ENCODE measurements at regions not wholly inside any gene's neighbourhood (a gene's known extent, or its start where the extent isn't known, plus 50 kb on each side); places are given as distances from the start of the nearest gene placed in this dataset.

DNA sequence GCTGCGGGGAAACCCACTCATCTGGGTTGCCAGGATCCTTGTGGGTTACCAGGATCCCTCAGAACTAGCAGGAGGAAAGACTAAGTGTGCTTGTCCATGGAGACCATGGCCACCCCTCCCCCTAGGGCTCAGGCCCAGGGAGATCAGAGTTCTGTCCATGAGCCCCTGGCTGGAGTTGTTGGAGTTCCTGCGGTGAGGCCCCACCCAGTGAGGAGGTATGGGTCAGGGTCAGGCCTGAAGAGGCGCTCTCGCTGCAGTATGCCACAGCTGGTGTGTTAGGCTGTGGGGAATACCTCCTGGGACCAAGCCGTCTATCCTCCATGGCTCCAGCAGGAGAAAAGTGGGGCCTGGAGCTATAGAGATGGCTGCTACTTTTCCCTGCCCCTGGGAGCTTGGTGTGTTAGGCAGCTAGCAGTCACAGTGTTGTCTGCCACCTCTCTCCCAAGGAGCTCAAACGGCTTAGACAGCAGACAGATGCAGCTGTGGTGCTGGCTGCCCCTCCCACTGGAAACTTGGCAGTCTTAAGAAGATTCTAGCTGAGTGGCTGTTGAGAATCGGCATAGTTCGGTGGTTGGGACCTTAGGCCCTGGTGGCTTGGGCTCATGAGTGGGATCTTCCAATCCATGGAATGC lies 240.3 kb upstream of the CELF4 start:
- no peak for DNase-seq (ENCODE audit: low read depth in 4 of 4, low spot score in 2 of 4)

DNA sequence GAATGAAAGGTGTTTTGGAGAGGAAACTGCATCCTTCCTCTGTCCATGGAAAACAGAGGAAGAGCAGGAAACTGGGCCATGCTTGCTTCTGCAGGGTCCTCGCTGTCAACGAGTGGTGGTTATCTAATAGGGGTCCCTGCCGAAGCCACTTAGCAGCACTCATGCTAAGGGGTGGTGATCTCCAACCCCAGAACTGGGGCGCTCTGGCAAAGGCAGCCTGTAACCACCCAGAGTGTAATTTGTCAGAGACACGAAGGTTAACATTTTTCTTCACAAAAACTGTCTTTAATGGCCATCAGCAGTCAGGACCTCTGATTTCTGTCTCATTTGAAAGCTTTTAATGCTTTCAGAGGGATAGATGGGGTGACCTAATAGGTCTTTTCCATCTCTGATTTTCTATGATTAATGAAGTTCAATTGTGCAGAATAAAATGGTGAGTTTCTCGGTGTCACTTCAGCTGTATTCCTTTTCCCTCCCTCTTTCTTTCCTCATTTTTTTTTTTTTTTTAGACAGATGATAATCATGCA lies 231.3 kb upstream of the CELF4 start:
- DNase-seq (ENCODE audit: low read depth in 4 of 4, low spot score in 2 of 4): no peak

DNA sequence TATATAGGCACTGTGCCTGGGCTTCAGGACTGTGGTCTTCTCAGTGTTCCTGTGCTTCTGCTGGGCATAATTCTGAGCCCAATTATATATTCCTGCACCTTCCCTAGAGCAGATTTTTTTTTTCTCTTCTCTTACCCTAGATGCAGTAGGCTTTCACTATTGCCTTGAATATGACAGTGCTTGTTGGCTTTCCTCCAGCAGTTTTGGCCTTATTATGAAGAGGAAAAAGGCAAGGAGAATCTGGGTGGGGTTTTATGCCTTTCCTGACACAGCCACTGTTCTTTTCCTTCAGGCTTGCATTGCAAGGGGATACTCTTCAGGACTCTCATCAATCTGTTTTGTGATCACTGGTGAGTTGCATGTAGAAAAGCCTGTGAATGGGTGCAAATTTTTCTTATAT lies 221.9 kb upstream of the CELF4 start:
- no peak for DNase-seq (ENCODE audit: low read depth in 4 of 4, low spot score in 2 of 4)

DNA sequence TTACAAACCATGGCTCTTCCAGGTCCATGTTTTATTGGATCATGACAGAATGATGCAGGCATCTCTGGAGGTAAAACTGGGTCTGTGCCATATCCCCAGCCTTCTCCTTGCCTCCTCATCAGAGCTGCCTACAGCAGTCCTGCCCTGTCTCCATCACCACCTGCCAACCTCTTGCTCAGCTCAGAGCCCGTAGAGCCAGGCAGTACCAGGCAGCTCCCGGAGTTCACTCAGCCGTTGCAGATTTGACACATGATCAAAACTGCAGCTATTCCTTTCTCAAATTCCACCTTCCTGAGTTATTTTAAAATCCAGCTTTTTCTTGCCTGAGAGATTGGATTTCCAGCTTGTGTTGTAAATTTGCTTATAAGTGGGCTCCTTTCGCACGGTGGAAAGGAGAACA lies 218.2 kb upstream of the CELF4 start:
- peak in 3 of 4 donors; percentile 13 to 32 (median 32) for DNase-seq (ENCODE audit: low read depth in 4 of 4, low spot score in 2 of 4)

DNA sequence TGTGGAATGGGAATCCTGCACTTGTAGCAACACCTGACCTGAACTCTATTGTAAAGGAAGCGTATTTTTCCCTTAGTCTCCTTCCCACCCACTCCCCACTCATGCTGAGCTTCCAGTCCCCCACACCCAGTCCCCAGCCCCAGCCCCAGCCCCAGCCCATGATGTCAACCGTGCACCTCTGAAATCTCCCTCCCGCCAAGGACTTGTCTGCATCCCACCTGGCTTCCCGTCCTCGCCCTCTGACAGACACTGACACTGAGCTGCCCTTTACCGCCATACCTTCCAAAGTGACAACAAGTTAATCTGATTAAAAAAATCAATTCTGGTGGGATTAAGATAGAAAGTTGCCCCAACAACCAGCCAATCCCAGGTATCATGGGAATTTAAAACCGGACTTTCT lies 213.6 kb upstream of the CELF4 start:
- DNase-seq (ENCODE audit: low read depth in 4 of 4, low spot score in 2 of 4): no peak

DNA sequence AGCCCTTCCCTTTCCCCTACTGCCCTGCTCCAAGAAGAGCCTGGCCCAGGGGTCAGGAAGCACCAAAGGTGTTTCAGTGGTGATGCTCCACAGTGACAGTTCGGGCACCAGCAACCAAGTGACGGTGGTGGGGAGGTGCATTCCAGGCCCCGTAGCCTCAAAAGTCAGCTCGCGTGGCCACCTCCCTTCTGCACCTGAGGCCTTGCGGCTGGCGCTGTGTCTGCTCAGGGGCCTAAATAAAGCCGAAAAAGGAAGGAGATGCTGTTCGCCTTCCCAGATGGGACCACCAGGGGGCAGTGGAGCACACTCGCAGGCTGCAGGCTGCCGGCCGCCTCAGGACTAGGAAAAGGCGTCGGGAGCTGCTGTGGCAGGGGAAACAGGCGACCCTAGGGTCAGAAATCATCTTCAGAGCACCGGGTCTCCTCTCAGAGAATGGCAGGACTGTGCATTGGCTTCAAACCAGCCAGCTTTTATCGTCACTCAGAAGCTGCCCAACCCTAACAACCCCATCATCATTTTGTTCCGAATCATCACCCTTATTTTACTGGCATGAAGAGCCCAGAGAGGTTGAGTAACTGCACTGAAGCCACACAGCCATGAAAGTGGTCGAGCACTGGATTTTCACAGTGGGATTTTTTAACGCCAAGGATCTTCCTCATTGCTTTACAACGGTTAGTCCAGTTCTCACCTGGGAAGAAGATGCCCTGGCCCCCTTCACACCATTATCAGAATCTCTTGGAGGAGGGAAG lies 213.0 kb upstream of the CELF4 start:
- DNase-seq (ENCODE audit: low read depth in 4 of 4, low spot score in 2 of 4): peak; percentile 29 to 50 (median 44)

DNA sequence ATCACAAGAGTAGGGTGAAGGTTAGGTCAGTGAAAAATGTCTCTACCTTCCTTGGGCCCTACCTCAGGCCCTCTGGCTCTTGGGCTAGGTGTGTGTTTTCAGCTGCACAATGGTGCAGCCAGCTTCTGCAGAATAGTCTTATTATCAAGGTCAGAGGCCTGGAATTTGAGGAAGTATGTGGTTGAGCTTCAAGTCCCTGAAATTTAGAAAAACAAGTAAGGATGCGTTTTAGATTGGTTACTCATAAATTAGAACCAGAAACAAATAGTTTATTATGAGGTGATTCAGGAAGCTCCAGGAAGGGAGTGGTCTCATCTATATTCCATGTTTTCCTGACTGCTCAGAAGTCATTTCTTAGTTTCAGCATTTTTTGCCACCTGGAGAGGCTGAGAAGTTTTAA lies 204.2 kb upstream of the CELF4 start:
- no peak for DNase-seq (ENCODE audit: low read depth in 4 of 4, low spot score in 2 of 4)

DNA sequence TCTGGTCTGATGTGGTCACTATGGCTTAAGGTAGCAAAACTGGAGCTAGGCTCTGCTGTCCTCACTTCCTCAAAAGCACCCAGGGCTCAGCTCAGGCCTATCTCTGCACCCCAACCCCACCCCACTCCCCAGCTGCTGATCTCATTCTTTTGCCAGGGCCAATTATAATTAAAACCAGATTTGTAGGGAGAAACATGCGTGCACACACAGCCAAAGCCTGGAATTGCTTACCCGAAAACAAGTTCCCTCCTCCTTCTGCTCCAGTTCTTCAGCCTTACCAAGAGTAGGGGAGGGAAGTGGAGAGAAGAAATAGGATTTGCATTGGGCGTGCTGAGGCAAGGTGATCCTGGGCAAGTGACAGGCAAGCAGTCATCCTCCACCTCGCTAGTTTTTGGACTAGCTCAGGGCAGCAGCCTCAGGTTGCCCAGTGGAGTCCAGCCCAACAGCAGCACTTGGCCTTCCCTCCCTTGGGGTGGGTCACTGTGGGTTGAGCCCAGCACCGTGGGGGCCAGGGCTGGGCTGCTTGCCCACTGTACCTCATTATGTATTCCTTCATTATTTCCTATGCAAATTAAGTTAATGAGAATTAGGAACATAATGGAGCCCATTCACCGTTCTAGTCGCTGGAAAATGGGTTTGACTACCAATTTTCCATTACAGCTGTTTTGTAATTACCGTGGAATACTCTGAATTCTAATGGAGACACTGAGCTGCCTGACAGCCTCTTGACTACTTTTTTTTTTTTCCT lies 199.1 kb upstream of the CELF4 start:
- DNase-seq (ENCODE audit: low read depth in 4 of 4, low spot score in 2 of 4): no peak

DNA sequence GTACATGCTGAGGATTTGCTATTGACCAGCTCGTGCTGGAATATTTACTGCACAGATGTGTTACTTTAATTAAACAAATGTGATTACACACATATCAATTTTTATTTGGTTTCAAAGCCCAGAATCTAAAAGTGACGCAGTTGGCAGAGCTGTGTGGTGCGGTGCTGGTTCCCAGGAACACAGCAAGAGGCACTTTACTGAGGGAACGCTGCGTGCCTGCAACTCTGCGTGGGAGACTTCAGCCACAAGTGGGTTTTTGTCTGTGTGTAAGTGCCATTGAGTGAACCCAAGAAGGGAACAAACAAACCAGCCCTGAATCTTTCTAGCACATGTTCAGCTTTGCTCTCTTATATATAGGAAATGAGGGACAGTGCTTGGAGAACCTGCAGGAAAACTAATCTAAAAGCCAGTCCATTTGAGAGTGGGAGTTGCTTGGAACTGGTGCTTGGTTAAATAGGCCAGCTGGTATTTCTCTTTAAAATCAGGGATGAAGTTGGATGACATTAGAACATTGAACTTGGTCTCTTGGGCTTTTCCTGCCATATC lies 196.6 kb upstream of the CELF4 start:
- no peak for DNase-seq (ENCODE audit: low read depth in 4 of 4, low spot score in 2 of 4)

DNA sequence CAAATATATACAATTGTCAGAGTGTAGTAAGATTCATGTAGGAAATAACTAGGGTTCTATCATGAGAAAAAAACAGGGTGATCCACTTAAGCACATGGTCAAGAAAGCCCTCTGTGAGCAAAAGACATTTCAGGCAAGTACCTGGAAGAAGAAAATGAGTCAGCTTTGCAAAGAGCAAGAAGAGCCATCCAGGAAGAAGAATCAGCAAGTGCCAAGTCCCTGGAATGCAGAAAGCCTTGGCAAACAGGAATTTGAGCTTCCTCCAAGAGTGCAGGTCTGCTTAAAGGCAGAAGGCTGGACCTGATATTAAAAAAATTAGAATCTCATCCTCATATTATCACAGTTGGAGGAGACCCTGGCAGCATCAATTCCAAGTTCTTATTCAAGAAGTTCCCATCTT lies 188.5 kb upstream of the CELF4 start:
- DNase-seq (ENCODE audit: low read depth in 4 of 4, low spot score in 2 of 4): no peak

DNA sequence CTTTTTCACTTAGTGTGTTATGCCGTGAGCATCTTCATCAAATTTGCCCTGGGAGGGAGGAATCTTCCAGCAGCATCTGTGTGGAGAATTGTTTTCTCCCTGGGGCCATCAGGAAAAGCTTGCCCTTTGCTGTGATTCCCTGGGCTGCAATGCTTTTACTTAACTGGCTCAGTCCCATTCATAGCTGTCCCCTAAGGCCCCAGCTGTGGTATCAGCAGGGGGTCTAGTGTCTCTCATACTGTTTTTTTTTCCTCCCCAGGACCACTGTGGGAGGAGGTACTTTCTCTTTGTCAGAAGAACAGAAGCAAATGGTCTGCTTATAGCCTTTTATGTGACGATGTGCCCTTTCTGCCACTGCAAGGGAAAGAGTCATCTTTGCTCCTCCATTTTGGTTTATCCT lies 176.8 kb upstream of the CELF4 start:
- no peak for DNase-seq (ENCODE audit: low read depth in 4 of 4, low spot score in 2 of 4)

DNA sequence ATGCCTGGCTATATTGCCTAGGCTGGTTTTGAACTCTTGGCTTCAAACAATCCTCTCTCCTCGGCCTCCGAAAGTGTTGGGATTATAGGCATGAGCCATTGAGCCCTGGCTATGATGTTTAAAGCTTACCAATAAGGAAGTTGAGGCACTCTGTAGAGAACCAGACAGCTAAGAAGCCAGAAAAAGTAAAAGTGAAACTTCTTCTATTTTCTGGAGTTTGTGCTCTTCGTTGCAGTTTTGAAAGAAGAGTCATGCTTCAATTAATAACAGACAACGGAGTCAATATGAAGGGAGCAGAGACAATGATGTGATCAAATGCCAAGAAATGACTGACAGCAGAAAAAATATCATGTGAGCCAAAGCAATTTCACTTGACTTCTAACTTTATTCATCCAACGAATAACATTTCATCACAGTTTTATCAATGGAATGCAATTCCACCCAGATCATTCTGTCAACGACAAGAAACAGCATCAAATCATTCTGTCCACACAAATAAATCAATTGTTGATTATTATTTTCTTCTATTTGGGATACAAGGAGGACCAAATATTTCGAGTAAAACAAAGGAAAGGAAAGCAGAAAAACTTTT lies 175.5 kb upstream of the CELF4 start:
- DNase-seq (ENCODE audit: low read depth in 4 of 4, low spot score in 2 of 4): no peak

DNA sequence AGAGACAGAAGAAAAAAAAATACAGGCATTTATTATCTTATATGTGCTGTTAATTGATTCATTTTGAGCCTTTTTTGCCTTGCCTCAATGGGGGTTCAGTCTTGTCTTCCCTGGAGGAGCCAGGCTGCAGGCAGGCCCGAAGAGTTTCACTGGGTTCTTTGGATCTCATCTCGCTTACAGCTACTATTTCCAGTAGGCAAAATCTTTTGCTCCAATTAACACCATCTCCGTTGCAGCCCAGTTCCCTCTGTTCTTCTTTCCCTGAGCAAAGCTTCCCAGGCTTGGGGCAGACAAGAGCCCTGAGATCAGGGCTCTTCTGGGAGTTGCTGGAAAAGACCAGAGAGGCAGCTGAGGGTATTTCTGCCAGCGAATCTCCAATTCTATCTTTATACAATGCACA lies 168.8 kb upstream of the CELF4 start:
- no peak for DNase-seq (ENCODE audit: low read depth in 4 of 4, low spot score in 2 of 4)

DNA sequence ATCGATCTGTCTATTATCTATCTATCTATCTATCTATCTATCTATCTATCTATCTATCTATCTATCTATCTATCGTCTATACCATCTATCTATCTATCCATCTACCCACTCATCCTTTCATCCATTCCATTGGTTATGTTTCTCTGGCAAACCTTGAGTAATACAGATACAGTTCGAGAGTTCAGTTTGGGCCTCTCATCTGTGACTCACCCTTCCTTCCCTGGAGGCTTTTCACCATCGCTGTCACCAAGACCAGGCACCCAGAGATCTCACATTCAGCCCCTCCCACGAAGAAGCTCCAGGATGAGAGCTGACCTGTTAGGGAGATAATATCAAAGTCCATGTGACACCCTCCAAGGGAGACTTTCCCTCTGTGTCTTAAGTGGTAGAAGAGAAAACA lies 164.1 kb upstream of the CELF4 start:
- no peak for DNase-seq (ENCODE audit: low read depth in 4 of 4, low spot score in 2 of 4)

DNA sequence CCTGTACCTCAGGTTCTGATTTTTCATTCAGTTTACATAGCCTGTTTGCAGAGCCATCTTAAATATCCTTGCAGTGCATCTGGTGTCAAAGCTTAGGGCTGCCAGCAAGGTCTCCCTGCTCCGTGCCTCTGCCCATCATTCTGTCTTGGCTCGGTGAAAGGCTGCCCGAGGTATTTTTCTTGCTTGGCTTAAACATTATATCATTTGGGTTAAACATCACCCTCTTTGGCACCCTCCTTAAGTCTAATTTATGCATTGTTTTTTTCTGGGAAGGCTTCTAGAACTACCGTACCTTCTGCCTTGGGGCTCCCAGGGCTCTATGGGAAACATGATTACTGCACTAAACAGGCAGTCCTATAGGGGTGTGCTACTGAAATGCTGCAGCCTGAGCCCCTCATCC lies 158.6 kb upstream of the CELF4 start:
- DNase-seq (ENCODE audit: low read depth in 4 of 4, low spot score in 2 of 4): no peak

DNA sequence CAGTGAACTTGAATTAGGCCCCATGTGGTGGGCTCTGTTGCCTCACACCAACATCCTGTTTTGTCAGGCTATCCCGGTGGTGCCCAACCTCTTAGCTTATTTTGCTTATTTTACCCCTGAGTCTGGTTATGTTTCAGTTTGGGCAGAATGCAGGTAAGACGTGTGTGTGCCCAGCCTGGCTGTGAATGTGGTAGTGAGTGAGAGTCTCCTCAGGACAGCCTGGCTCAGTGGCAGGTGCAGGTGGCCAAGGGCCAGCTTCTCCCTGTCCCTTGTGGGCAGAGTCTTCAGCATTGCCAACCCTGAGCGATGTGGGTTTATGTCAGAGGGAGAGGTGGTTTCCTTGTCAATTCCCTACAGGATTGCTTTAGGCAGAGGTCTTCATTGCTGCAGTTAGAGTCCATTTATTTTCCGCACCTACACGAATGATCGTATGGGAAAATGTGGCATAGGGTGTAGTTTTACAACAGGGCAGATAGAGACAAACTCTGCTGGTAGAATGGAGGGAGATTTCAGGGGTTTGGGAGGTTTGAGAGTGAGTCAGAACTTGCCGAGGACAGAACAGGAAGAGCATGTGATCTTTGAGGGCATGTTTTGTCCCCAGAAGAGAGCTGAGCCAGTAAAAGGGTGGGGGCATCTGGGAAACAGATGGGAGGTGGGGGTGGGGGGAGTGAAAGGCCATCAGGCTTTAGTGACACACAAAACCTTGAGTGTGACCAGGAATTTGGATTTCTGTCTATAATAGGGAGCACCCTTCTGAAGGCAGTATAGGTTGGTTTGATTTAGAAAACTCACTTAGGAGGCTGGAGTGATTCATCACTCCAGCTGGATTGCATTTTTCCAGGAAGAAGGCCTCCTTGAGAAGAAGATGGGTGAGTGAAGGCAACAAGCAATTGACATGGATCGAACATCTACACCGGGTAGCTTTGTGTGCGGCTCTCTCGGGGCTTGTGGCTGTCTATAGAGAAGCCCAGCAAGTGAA lies 156.2 kb upstream of the CELF4 start:
- DNase-seq (ENCODE audit: low read depth in 4 of 4, low spot score in 2 of 4): no peak

DNA sequence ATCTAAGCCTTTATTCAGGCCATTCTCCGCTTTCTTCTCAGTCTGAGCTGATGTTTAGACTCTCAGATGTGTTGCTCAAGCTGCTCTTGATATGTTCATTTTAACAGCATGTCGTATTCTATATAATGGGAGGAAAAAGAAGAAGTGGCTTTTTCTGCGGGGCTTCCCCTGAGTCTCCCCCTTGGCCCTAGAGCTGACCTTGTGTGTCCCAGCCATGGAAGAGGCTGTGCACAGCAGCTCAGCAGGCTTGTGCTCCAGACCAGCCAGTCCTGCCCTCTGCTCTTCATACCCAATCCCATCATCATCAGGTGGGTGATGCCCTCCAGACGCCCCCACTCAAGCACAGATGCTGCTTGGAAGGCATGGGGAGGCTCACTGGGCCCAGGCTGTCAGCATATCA lies 155.1 kb upstream of the CELF4 start:
- DNase-seq (ENCODE audit: low read depth in 4 of 4, low spot score in 2 of 4): no peak

DNA sequence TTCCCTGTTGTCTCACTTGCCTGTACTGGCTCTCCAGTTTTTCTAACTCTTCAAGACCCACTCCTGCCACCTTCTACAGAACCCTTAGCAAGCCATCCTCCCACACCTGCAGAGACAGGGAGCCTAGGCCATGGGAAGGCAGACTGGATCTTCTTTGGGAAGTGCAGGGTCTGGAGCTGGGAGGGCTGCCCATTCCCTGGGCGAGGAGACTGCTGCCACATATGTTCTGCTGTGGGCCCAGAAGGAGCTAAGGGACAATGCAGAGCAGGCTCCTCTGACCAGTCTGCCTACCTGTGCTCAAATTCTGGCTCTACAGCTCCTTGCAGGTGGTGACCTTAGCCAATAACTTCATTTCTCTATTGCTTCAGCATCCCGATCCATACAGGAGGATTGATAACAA lies 152.1 kb upstream of the CELF4 start:
- DNase-seq (ENCODE audit: low read depth in 4 of 4, low spot score in 2 of 4): no peak

DNA sequence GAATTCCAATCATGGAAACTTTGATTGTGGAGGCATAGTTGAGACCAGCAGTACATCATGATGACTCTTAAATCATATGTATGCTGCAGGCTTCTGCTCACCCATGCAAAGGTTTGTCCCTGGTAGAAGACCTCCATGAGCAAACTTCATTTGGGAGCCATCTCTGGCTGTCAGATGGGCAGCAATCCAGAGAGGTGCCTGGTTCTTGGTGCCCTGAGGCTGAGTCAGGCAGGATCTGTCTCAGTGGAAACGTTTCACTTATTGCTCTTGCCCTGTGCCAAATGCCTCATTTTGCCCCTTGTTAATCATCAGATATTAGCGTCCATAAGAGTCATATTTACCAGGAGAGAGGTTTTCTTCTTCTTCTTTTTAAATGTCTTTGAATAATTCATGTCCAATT lies 151.5 kb upstream of the CELF4 start:
- no peak for DNase-seq (ENCODE audit: low read depth in 4 of 4, low spot score in 2 of 4)

Data from left renal cortex interstitium (tissue), 4 donors.